Bronchial epithelial cell (primary cell): ENCODE measurements at regions not wholly inside any gene's neighbourhood (a gene's known extent, or its start where the extent isn't known, plus 50 kb on each side); places are given as distances from the start of the nearest gene placed in this dataset.
"Not testable (repeated sequence)": the region's sequence is repeated elsewhere in the genome, so short reads cannot be mapped to it uniquely, and the experiment has no call there.

ENCODE experiments used
- DNase-seq: peaks from one replicate; pipeline ENCODE4 v3.0.0-alpha.2; 2010; ENCODE audit warnings: low read depth
- FAIRE-seq: peaks from 2 replicates; lab custom pipeline; 2011; peaks lifted over from hg19 to GRCh38; lab: Jason Lieb, UNC
- H3K27me3 ChIP-seq: 2 replicates; pipeline ENCODE4 v1.5.1; 2011; ENCODE audit warnings: low read length; ENCODE audit not compliant: control insufficient read depth, insufficient read depth
- H3K36me3 ChIP-seq: 2 replicates; pipeline ENCODE4 v1.5.1; 2011; ENCODE audit warnings: low read length; ENCODE audit not compliant: control insufficient read depth, insufficient read depth
- H3K4me3 ChIP-seq: 2 replicates; pipeline ENCODE4 v1.5.1; 2011; ENCODE audit warnings: mild to moderate bottlenecking, low read depth, low read length, control low read depth
- CTCF ChIP-seq: IDR thresholded peaks from 2 replicates; pipeline ENCODE4 v1.5.1; 2011; ENCODE audit warnings: mild to moderate bottlenecking, moderate library complexity, low read length, control low read depth, inconsistent platforms; ENCODE audit not compliant: insufficient read depth, severe bottlenecking

GRCh38 chr21:20883408-20883800 is 114.8 kb upstream of the NCAM2 start:
- no peak for TF ChIP-seq CTCF
- no peaks in the 10 kb centered on the region for H3K36me3 ChIP-seq
- H3K27me3 ChIP-seq: no peaks in the 10 kb centered on the region
- no peak for DNase-seq
- FAIRE-seq: no peak
- no peak overlapping the region for H3K4me3 ChIP-seq

- DNase-seq (no peak), FAIRE-seq (no peak)
- TF ChIP-seq CTCF: no peak
- H3K27me3 ChIP-seq: no peaks in the 10 kb centered on the region
- H3K4me3 ChIP-seq: no peak overlapping the region
- H3K36me3 ChIP-seq: no peaks in the 10 kb centered on the region
These were observed 95.7 kb upstream of the NCAM2 start for GRCh38 chr21:20902511-20902910.

- no peak for TF ChIP-seq CTCF
- DNase-seq (no peak), FAIRE-seq (no peak)
These were observed 95.2 kb upstream of the NCAM2 start for GRCh38 chr21:20902998-20903397.

GRCh38 chr21:20927555-20927954 is 70.7 kb upstream of the NCAM2 start:
- FAIRE-seq, DNase-seq, H3K4me3 ChIP-seq, H3K36me3 ChIP-seq, H3K27me3 ChIP-seq: not testable (repeated sequence)

More at GRCh38 chr21:20902998-20903397, 95.2 kb upstream of the NCAM2 start:
- no peak overlapping the region for H3K4me3 ChIP-seq
- H3K36me3 ChIP-seq: no peaks in the 10 kb centered on the region
- H3K27me3 ChIP-seq: no peaks in the 10 kb centered on the region

GRCh38 chr21:20942523-20942922 is 55.7 kb upstream of the NCAM2 start:
- no peaks in the 10 kb centered on the region for H3K27me3 ChIP-seq
- FAIRE-seq: no peak
- TF ChIP-seq CTCF: no peak
- no peak overlapping the region for H3K4me3 ChIP-seq
- no peaks in the 10 kb centered on the region for H3K36me3 ChIP-seq
- DNase-seq: no peak

- Histone ChIP-seq H3K36me3 (no peaks in the 10 kb centered on the region), H3K27me3 (no peaks in the 10 kb centered on the region), H3K4me3 (no peak overlapping the region)
- no peak for FAIRE-seq
- no peak for TF ChIP-seq CTCF
- no peak for DNase-seq
These were observed 54.6 kb upstream of the NCAM2 start for GRCh38 chr21:20943561-20943997.
